NT2/D1 (cell line): ENCODE measurements at regions not wholly inside any gene's neighbourhood (a gene's known extent, or its start where the extent isn't known, plus 50 kb on each side); places are given as distances from the start of the nearest gene placed in this dataset.

Experiments
- SUZ12 ChIP-seq: IDR thresholded peaks from 2 replicates; pipeline ENCODE4 v1.6.1; 2011; ENCODE audit not compliant: insufficient read length, insufficient read depth; ENCODE audit errors: extremely low read depth
- YY1 ChIP-seq: IDR thresholded peaks from 2 replicates; pipeline ENCODE4 v1.6.1; 2011; ENCODE audit not compliant: insufficient read length, insufficient read depth
- ZNF274 ChIP-seq: IDR thresholded peaks from 2 replicates; pipeline ENCODE4 v1.6.1; 2011; ENCODE audit warnings: mild to moderate bottlenecking, low read depth, low read length

GRCh38 chr3:46082849-46083248 lies 55.6 kb upstream of the XCR1 start:
- TF ChIP-seq ZNF274 (no peak), SUZ12 (no peak), YY1 (no peak)
